ENCODE measurements at regions not wholly inside any gene's neighbourhood (a gene's known extent, or its start where the extent isn't known, plus 50 kb on each side); places are given as distances from the start of the nearest gene placed in this dataset.

- H3K4me3 Mint-ChIP-seq (ENCODE audit: unreplicated experiment), result no peak overlapping the region
- no peaks in the 10 kb centered on the region for H3K9me3 Mint-ChIP-seq (ENCODE audit: unreplicated experiment)
- H3K27ac Mint-ChIP-seq (ENCODE audit: unreplicated experiment), result no peak overlapping the region
- DNase-seq, result no peak
- peaks cover 3% of the 10 kb centered on the region for H3K4me1 Mint-ChIP-seq (ENCODE audit: low read depth, unreplicated experiment)
- peaks cover 5% of the 10 kb centered on the region for H3K36me3 Mint-ChIP-seq (ENCODE audit: unreplicated experiment)
- peaks cover 2% of the 10 kb centered on the region for H3K27me3 Mint-ChIP-seq (ENCODE audit: unreplicated experiment)
- TF ChIP-seq, protein P1, sequence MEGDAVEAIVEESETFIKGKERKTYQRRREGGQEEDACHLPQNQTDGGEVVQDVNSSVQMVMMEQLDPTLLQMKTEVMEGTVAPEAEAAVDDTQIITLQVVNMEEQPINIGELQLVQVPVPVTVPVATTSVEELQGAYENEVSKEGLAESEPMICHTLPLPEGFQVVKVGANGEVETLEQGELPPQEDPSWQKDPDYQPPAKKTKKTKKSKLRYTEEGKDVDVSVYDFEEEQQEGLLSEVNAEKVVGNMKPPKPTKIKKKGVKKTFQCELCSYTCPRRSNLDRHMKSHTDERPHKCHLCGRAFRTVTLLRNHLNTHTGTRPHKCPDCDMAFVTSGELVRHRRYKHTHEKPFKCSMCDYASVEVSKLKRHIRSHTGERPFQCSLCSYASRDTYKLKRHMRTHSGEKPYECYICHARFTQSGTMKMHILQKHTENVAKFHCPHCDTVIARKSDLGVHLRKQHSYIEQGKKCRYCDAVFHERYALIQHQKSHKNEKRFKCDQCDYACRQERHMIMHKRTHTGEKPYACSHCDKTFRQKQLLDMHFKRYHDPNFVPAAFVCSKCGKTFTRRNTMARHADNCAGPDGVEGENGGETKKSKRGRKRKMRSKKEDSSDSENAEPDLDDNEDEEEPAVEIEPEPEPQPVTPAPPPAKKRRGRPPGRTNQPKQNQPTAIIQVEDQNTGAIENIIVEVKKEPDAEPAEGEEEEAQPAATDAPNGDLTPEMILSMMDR (IDR thresholded peaks at IDR 0.05; ENCODE audit: partially characterized antibody, unreplicated experiment), result no peak
Observed at GRCh38 chr4:81818385-81818920, 346.7 kb upstream of the RASGEF1B start.

- Mint-ChIP-seq H3K9me3 (ENCODE audit: unreplicated experiment) (no peaks in the 10 kb centered on the region), H3K27ac (ENCODE audit: unreplicated experiment) (no peak overlapping the region), H3K36me3 (ENCODE audit: unreplicated experiment) (peaks cover 5% of the 10 kb centered on the region), H3K27me3 (ENCODE audit: unreplicated experiment) (peaks cover 3% of the 10 kb centered on the region), H3K4me3 (ENCODE audit: unreplicated experiment) (no peak overlapping the region), H3K4me1 (ENCODE audit: low read depth, unreplicated experiment) (peaks cover 3% of the 10 kb centered on the region)
- DNase-seq, result no peak
- TF ChIP-seq, protein P1 (IDR thresholded peaks at IDR 0.05; ENCODE audit: partially characterized antibody, unreplicated experiment), result no peak
Observed at GRCh38 chr4:81816031-81816761, 344.5 kb upstream of the RASGEF1B start.

DNA sequence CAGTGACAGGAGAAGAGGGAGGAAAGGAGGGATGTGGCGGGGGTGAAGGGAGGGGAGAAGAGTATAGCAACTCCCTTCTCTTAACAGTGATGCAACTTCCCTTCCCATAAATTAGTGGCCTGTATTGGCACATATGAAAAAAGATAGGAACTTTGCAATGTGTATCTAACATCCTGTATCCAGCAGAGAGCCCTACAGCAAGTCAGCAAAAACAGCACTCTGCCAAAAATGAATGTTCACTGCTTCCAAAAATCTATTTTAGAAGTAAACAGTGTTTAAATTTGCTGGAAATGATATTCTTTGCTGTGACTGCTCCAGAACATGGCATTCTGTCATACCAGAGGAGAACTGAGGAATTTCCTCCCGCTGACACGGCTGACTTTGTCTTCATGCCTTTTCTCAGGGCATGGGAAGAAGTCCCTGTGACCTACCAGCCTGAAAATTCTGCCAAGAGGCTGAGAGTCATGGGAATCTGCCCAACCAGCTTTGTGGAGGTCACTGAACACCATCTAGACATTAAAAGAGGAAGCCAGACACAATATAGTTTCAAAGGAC lies 343.4 kb upstream of the RASGEF1B start:
- peaks cover 1% of the 10 kb centered on the region for H3K27me3 Mint-ChIP-seq (ENCODE audit: unreplicated experiment)
- no peak overlapping the region for H3K27ac Mint-ChIP-seq (ENCODE audit: unreplicated experiment)
- TF ChIP-seq, protein P1 (IDR thresholded peaks at IDR 0.05; ENCODE audit: partially characterized antibody, unreplicated experiment), result no peak
- DNase-seq, result no peak
- no peak overlapping the region for H3K4me3 Mint-ChIP-seq (ENCODE audit: unreplicated experiment)
- no peaks in the 10 kb centered on the region for H3K36me3 Mint-ChIP-seq (ENCODE audit: unreplicated experiment)
- peaks cover 3% of the 10 kb centered on the region for H3K4me1 Mint-ChIP-seq (ENCODE audit: low read depth, unreplicated experiment)
- H3K9me3 Mint-ChIP-seq (ENCODE audit: unreplicated experiment), result no peaks in the 10 kb centered on the region

DNA sequence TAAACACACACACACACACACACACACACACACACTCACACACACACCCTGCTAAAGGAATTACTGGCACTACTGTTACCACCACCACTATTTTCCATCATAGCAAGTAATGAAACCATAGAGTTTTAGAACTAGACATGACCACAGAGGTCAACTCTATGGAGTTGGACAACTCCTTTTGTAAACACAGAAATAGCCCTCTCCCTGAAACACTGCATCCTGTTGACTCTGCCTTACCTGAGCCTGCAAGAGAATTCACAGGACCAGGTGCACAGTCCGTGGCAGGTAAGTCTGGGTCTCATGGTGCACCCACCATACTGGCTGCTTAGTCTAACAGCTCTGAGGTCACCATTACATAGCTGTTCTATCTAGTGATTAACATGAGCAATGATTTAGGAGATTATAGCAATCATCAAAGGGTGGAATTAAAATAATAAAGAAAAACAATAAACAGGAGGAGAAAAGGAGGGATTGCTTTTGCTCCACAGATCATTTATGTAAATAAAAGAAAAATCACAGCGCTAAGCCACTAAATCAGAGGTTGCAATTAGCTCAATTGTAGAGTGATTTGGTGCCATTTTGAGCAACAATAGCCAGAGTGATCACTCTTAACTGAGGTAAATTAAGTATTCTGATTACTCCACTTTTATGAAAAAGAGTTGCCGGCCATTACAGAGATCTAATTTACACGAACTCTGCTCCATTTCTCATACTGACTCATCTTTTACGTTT lies 340.0 kb upstream of the RASGEF1B start:
- Mint-ChIP-seq H3K27me3 (ENCODE audit: unreplicated experiment) (peaks cover 1% of the 10 kb centered on the region), H3K27ac (ENCODE audit: unreplicated experiment) (no peak overlapping the region), H3K9me3 (ENCODE audit: unreplicated experiment) (peaks cover 3% of the 10 kb centered on the region), H3K4me1 (ENCODE audit: low read depth, unreplicated experiment) (peaks cover 20% of the 10 kb centered on the region), H3K36me3 (ENCODE audit: unreplicated experiment) (no peaks in the 10 kb centered on the region), H3K4me3 (ENCODE audit: unreplicated experiment) (no peak overlapping the region)
- DNase-seq, result no peak
- TF ChIP-seq, protein P1 (IDR thresholded peaks at IDR 0.05; ENCODE audit: partially characterized antibody, unreplicated experiment), result no peak
